GM20431 (cell line): ENCODE measurements at regions not wholly inside any gene's neighbourhood (a gene's known extent, or its start where the extent isn't known, plus 50 kb on each side); places are given as distances from the start of the nearest gene placed in this dataset.
"Not testable (repeated sequence)": the region's sequence is repeated elsewhere in the genome, so short reads cannot be mapped to it uniquely, and the experiment has no call there.

Experiments
- in situ Hi-C: fragments of 300-500 bp; cut with MseI, MboI; formaldehyde crosslinking; loops from one replicate; pipeline ENCODE4 v1.15.0; 2020; ENCODE audit warnings: low sequenced_read_pairs; ENCODE audit not compliant: unreplicated experiment

DNA sequence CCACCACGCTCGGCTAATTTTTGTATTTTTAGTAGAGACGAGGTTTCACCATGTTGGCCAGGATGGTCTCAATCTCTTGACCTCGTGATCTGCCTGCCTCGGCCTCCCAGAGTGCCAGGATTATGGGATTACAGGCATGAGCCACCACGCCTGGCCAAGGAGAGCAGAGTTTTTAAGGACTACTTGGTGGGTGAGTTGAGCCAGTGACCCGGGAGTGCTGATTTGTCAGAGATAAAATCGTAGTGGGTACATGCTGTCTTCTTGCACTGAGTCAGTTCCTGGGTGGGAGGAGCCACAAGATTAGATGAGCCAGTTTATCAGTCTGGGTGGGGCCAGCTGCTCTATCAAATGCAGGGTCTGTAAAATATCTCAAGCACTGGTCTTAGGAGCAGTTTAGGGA is 361.7 kb downstream of the TYW1 start:
- in situ Hi-C loops, result not testable (repeated sequence)

DNA sequence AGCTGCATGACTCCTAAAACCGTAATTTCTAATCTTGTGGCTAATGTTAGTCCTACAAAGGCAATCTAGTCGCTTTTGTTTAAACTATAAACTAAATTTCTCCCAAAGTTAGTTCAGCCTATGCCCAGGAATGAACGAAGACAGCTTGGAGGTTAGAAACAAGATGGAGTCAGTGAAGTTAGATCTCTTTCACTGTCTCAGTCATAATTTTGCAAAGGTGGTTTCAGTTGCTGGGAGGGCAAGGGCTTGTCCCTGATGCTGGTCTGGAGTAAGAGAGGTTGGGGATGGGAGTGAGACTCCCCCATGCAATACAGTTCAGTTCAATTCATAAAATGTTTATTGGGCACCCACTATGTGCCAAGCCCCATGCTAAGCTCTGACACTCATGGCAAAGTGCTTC is 362.1 kb downstream of the TYW1 start:
- in situ Hi-C loops, result not testable (repeated sequence)

DNA sequence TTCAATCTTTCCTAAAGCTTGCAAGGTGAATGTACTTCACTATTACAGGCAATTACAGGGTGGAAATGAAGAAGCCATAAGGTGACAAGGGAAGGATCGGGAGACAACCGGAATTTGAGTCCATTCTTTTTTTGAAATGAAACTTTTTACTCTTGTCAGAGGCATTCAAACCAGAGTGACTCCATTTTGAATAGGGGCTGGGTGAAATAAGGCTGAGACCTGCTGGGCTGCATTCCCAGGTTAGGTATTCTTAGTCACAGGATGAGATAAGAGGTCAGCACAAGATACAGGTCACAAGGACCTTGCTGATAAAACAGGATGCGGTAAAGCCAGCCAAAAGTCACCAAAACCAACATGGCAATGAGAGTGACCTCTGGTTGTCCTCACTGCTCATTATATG is 363.3 kb downstream of the TYW1 start:
- in situ Hi-C loops, result no loop called here

DNA sequence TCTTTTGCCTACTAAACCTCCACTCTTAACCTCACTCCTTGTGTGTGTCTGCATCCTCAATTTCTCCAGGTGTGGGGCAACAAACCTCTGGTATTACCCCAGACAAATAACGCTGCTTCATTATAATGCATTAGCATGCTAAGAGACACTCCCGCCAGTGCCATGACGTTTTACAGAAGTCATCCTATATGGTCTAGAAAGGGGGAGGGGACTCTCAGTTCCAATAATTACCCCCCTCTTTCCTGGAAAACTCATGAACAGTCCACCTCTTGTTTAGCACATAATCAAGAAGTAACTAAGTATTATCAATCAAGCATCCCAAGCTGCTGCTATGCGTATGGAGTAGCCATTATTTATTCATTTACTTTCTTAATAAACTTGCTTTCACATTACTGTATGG is 364.5 kb downstream of the TYW1 start:
- in situ Hi-C loops, result no loop called here

DNA sequence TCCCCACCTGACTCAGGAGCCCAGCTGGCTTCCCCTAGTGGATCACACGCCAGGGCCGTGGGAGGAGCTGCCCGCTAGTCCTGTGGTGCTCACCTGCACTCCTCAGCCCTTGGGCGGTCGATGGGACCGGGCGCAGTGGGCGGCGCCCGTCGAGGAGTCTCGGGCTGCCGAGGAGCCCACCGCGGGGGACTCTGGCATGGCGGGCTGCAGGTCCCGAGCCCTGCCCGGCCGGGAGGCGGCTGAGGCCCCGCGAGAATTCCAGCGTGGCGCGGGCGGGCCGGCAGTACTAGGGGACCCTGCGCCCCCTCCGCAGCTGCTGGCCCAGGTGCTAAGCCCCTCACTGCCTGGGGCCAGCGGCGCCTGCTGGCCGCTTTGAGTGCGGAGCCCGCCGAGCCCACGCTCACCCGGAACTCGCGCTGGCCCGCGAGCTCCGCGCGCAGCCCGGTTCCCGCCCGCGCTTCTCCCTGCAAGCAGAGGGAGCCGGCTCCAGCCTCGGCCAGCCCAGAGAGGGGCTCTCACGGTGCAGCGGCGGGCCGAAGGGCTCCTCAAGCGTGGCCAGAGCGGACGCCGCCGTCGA is 367.9 kb downstream of the TYW1 start:
- in situ Hi-C loops, result no loop called here

DNA sequence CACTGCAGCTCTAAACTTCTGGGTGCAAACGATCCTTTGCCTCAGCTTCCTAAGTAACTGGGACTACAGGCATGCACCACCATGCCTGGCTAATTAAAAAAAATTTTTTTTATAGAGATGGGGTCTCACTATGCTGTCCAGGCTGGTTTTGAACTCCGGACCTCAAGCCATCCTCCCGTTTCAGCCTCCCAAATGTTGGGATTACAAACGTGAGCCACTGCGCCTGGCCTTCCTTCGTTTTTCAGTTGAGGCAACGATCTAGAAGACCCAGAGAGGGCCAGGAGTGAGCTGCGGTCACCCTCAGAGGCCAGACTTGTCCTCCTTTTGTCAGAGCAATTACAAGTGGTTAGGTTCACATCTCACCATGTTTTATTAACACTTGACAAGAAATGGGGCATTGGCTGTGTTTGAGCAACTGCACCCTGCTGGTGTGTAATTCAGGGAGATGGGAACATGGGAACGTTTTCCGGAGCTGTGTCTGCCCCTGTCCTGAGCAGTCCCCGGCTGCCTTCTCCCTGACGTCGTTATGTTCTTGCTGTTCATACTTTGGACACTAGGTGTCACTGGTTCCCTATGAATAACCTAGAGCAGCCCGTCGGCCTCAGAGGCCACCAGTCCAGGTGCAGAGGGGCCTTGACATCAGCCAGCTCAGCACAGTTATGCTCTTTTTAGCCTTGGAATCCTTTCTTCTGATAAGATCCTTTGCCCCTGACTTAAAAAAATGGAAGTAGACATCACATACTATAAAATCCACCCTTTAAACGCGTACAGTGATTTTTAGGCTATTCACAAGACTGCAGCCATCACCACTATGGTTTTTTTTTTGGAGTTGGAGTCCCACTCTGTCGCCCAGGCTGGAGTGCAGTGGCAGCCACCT is 375.0 kb downstream of the TYW1 start:
- in situ Hi-C loops, result no loop called here

DNA sequence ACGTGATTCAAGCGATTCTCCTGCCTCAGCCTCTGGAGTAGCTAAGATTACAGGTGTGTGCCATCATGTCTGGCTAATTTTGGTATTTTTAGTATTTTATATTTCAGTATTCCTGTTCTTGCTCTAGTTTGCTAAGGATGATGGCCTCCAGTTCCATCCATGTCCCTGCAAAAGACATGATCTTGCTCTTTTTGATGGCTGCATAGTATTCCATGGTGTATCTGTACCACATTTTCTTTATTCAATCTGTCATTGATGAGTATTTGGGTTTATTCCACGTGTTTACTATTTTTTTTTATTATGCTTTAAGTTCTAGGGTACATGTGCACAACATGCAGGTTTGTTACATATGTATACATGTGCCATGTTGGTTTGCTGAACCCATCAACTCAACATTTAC is 376.8 kb downstream of the TYW1 start:
- in situ Hi-C loops, result not testable (repeated sequence)

DNA sequence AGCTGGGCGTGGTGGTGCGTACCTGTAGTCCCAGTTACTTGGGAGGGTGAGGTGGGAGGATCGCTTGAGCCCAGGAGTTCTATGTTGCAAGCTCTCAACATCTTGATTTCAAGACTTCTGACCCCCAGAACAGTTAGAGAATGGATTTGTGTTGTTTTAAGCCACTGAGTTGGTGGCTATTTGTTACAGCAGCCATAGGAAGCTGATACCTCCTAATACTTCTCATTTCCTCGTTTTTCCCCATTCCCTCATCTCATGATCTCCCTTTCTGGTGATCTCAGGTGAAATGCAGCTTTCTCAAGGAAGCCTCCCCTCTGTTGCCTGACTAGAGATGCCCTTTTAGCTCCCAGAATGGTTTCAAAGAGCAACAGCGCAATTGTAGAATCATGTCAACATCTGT is 378.8 kb downstream of the TYW1 start:
- in situ Hi-C loops, result no loop called here

DNA sequence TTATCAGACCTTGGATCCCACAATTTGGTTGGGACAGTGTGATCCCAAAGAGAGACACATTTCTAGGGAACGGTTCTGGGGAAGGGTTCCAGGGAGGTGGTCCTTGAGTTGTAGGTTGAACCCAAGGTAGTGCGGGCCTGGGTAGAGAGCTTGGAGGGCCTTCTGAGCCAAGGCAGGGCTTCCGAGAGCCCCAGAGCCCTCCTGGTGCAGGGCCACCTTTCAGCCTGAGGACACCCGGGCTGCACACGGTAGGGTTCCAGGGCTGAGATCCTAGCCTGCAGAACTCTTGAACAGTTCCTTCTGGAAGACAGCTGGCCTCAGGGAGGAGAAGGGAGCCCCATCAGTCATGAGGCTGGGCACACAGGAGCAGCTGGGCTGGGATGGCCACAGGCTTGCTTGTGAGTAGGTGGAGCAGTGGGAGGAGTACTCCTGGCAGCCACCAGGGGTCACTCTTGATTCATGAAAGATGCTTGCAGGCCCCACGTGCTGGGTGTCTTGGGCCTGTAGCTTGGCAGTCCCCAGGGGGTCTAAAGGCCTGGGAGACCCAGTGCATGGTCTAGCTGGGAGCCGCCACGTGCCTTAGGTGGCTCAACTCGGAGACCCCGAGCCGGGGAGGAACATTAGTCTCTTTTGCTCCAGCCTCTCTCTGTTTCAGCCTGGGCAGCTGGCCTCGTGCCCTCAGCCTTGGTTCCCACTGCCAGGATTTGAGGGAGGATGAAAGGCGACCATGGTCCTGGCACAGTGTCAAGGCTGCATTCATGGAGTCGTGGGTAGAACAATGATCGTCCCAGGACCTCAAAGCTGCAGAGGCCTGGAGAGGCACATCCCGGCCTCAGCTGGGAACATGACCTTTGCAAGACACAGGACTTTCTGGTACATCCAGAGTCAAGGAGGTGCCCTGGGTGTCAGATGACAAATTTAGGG is 381.6 kb downstream of the TYW1 start:
- in situ Hi-C loops, result no loop called here

DNA sequence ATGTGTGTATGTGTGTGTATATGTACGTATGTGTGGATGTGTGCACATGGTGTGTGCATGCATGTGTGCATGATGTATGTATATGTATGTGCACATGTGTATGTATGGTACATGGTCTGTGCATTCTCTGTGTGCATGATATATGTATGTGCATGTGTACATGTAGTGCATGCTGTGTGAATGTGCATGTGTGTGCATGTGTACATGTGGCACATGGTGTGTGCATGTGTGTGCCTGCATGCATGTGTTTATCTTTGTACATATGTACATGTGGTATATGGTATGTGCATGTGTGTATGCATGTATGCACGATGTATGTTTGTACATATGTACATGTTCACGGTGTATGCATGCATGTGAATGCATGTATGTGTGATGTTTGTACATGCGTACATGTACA is 383.7 kb downstream of the TYW1 start:
- in situ Hi-C loops, result no loop called here

DNA sequence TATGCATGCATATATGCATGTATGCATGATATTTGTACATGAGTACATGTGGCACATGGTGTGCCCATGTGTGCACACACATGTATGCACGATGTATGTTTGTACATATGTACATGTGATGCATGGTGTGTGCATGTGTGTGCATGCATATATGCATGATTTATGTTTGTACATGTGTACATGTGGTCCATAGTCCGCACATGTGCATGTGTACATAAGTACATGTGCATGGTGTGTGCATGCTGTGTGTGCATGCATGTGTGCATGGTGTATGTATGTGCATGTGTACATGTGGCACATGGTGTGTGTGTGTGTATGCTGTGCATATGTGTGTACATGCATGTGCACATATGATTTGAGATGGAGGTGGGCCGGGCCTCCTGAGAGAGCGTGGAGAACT is 384.2 kb downstream of the TYW1 start:
- in situ Hi-C loops, result no loop called here

DNA sequence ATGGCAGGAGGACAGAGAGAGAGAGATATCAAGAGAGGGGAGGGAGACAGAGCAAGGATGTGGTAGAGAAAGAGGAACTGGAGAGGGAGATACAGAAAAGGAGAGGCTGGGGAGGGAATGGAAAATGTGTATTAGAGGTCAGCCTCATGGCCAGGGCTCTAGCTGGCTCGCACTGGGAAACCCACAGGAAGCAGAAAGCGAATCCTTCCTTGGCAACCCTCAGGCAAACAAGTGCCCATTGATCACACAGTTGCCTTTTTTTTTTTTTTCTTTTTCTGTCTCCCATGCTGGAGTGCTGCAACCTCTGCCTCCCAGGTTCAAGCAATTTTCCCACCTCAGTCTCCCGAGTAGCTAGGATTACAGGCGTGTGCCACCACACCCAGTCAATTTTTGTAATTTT is 391.2 kb downstream of the TYW1 start:
- in situ Hi-C loops, result no loop called here

DNA sequence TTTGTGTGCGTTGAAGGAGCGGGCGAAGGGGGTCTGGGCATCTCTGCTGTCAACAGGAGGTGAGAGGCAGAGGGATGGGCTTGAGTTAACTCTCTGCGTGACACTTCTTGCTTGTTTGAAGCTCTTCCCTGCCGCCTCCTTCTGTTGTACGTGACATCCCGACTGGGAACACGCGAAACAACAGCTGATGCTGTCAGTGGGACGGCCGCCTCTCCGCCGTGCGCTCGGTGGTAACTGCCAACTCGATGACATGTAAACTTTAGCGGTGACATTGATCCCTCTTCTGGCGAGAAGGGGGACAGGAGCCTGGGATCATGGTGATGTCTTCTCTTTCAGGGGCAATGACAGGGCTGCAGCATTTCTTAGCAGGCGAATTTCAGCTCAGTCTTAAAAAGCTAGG is 394.5 kb downstream of the TYW1 start:
- in situ Hi-C loops, result no loop called here

DNA sequence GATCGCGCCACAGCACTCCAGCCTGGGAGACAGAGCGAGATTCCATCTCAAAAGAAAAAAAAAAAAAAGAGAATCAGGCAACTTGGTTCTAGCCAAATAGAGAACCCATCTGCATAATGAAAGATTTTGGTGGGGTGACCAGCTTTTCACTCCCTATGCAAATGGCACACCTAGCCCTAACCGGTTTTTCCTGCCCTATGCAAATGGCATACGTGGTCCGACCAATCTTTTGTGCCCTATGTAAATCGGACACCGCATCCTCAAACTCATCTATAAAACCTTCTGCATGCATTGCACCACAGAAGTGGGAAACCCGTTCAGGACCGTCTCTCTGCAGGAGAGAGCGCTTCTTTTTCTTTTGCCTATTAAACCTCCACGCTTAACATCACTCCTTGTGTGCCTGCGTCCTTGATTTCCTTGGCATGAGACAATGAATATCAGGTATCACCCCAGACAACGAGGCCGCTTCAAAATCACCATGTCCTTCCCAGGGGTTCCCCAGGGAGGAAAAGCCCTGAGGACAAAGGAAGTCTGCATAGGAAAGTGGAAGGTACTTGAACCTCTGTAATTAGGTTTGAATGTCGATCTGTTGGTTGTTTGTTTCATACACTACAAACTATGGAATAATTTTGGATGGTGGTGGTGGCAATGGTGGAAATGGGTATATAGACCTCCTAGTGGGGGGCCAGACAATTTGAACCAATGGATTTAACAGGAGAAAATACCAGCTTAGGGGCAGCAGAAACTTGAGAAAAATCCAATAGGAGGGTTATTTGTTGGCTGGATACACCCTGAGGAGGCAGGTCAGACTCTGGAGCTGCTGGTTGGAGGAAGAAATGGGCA is 396.2 kb downstream of the TYW1 start:
- in situ Hi-C loops, result no loop called here

DNA sequence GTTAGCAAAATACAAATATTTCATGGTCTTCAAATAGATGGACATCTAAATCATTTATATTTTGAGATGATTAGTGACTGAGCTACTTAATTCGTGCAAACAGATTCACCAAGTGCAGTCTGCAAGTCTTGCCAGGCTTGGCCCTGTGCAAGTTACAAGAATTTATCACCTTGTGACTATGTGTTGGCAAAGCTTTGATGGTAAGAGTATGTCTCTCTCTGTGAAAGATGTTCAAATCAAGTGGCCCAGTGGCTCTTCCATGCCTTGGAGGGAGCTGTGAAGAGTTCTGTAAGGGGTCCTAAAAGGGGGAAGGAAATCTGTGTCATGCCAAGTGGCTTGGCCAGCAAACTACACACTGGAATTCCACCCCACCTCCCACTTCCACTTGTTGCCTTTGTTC is 397.3 kb downstream of the TYW1 start:
- in situ Hi-C loops, result no loop called here

DNA sequence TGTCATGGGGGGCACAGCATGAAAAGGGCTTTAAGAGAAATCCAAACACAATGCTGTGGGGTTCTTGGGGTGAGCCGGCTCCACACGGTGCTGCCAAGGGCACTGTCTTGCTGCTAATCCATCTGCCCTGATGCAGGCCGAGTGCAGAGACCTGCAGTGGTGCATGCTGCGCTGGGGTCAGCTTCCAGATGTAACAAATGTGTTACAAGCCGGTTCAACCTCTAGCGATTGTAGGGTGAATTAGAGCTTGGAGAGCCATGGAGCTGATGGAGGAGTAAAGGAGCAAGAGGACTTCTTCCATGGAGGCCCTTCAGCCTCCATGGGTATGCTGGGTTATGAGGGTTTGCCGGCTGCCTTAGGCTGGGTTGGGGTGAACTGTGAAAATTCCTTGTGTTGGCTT is 402.3 kb downstream of the TYW1 start:
- in situ Hi-C loops, result no loop called here

DNA sequence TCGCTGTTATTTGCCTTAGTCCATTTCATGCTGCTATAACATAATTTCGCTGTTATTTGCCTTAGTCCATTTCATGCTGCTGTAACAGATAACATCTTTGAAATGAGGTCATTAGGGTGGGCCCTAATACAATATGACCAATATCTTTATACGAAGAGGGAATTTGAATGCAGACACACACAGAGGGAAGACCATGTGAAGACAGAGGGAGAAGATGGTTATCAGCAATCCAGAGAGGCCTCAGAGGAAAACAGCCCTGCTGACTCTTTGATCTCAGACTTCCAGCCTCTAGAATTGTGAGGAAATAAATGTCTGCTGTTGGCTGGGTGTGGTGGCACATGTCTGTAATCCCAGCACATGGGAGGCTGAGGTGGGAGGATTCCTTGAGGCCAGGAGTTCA is 404.9 kb downstream of the TYW1 start:
- in situ Hi-C loops, result no loop called here

DNA sequence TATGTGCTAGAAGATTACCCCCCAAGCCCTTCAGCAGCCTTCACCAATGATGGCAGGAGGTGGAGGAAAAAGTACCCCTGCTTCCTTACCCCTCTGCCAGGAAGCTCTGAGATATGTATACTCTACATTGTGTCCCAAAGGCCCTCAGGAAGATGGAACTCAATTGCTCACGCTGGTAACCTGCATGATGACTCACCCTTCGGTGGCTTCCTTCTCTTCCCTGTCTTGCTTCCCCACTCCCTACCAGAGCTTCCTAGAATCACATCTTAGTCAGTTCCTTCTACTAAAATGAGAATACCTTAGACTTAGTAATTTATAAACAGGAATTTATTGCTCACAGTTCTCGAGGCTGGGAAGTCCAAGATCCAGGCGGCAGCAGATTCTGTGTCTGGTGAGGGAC is 405.6 kb downstream of the TYW1 start:
- in situ Hi-C loops, result no loop called here

DNA sequence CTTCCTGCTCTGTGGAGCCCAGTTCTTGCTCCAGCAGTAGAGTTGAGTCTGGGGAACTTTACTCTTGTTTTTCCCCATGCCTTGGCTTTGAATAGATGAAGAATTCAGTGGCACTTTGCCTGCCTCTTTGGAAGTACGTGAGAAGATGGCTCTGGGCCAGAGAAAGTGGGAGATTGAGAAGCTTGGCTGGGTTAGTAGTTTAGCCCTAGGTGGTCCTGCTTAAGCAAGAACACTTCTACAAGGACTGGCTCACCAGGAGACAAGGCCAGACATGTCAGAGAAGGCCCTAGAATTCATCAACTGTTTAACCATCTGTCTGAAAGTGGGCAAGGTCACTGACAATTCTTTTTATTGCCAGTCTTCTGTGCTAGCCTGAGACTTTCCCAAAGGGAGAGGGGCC is 410.3 kb downstream of the TYW1 start:
- in situ Hi-C loops, result no loop called here
